ENCODE measurements at regions not wholly inside any gene's neighbourhood (a gene's known extent, or its start where the extent isn't known, plus 50 kb on each side); places are given as distances from the start of the nearest gene placed in this dataset.
A peak's percentile ranks its signal among the peaks of the same experiment; 100 is the strongest.

DNA sequence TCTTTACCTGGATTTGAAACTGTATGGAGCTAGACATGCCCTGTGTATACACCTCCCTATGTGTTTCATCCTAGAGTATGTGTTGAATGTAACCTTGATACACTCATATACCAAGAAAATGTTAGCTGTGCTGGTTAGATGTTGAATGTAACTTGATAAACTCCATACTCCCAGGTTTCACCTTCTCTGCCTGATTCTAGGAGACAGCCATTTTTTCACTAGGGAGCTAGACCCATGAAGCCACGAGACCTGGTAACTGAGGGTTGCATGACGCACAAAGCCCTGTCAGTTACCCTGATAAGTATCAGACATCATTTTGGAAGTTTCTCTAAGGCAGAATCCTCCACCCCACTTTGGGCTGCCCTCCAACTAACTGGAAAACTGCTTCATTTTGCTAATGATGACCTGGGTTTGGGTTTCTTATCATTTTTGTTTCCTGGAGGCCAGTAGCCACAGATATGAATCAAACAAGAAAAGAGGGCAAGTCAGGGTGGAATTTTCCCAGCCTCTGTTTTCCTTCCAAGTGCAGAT is 478.5 kb upstream of the KIF2A start:
- no peak overlapping the region for H3K4me3 ChIP-seq
- TF ChIP-seq, protein P1, sequence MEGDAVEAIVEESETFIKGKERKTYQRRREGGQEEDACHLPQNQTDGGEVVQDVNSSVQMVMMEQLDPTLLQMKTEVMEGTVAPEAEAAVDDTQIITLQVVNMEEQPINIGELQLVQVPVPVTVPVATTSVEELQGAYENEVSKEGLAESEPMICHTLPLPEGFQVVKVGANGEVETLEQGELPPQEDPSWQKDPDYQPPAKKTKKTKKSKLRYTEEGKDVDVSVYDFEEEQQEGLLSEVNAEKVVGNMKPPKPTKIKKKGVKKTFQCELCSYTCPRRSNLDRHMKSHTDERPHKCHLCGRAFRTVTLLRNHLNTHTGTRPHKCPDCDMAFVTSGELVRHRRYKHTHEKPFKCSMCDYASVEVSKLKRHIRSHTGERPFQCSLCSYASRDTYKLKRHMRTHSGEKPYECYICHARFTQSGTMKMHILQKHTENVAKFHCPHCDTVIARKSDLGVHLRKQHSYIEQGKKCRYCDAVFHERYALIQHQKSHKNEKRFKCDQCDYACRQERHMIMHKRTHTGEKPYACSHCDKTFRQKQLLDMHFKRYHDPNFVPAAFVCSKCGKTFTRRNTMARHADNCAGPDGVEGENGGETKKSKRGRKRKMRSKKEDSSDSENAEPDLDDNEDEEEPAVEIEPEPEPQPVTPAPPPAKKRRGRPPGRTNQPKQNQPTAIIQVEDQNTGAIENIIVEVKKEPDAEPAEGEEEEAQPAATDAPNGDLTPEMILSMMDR (IDR thresholded peaks at IDR 0.05; ENCODE audit: low read depth, low read length) = no peak
- peak in 1 of 2 donors; percentile 4 for DNase-seq (ENCODE audit: low read depth in 1 of 2, low spot score in 1 of 2)
- H3K36me3 ChIP-seq = no peaks in the 10 kb centered on the region
- no peaks in the 10 kb centered on the region for H3K4me1 ChIP-seq (ENCODE audit: low read depth)
- H3K27me3 ChIP-seq = no peaks in the 10 kb centered on the region
- no peaks in the 10 kb centered on the region for H3K9me3 ChIP-seq (ENCODE audit: low read depth)
- H3K27ac ChIP-seq = no peak overlapping the region

DNA sequence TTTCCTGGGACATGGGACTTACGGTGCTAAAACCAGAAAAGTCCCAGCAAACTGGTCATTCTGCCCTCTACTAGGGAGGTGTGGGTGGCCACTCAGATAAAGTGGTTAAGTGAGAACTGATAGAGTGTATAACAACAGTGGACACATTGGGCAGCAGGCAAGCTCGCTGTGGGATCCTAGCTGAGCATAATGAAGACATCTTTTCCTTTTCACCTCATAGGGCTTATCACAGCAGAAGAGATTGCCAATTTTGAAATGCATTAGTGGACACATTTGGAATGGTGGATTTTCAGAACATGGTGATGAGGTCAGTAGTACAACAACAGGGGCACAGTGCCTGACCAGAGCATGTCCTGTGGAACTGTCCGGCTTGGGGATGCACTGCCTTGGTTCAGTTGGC is 477.1 kb upstream of the KIF2A start:
- no peak for DNase-seq (ENCODE audit: low read depth in 1 of 2, low spot score in 1 of 2)
- Histone ChIP-seq H3K27ac (no peak overlapping the region), H3K4me1 (ENCODE audit: low read depth) (no peaks in the 10 kb centered on the region), H3K9me3 (ENCODE audit: low read depth) (no peaks in the 10 kb centered on the region), H3K36me3 (no peaks in the 10 kb centered on the region), H3K27me3 (no peaks in the 10 kb centered on the region), H3K4me3 (no peak overlapping the region)
- TF ChIP-seq, protein P1 (IDR thresholded peaks at IDR 0.05; ENCODE audit: low read depth, low read length) = no peak

DNA sequence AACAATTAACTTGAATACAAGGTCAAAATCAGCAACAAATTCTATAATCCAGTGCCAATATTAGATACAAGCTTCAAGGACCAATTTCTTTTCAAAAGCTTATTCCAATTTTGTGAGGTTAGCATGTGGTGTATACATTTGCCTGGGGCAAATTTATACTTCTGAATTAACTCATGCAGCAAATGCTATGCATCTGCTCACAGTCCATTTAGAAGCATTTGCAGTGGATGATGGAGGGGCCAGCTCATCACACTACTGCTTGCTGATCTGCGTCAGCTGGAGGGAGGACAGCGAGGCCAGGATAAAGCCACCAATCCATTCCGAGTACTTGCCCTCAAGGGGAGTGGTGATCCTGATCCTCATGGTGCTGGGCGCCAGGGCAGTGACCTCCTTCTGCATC is 474.3 kb upstream of the KIF2A start:
- no peak for DNase-seq (ENCODE audit: low read depth in 1 of 2, low spot score in 1 of 2)
- H3K36me3 ChIP-seq = no peaks in the 10 kb centered on the region
- H3K27ac ChIP-seq = no peak overlapping the region
- no peak overlapping the region for H3K4me3 ChIP-seq
- H3K9me3 ChIP-seq (ENCODE audit: low read depth) = no peaks in the 10 kb centered on the region
- TF ChIP-seq, protein P1 (IDR thresholded peaks at IDR 0.05; ENCODE audit: low read depth, low read length) = no peak
- no peaks in the 10 kb centered on the region for H3K27me3 ChIP-seq
- no peaks in the 10 kb centered on the region for H3K4me1 ChIP-seq (ENCODE audit: low read depth)

DNA sequence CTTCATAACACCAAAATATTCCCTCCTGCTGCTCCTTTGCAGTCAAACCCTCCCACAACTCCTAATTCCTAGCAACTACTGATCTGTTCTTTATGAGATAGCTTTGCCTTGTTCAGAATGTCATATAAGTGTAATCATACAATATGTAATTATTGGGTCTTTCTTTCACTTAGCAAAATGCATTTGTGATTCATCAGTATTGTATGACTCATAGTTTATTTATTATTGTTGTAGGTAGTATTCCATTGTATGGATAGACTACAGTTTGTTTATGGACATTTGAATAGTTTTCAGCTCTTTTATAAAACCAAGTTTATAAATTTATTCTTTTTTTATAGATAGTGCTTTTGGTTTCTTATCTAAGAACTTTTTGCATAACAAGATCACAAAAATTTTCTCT is 468.2 kb upstream of the KIF2A start:
- TF ChIP-seq, protein P1 (IDR thresholded peaks at IDR 0.05; ENCODE audit: low read depth, low read length) = no peak
- H3K27ac ChIP-seq = no peak overlapping the region
- no peak overlapping the region for H3K4me3 ChIP-seq
- H3K4me1 ChIP-seq (ENCODE audit: low read depth) = no peaks in the 10 kb centered on the region
- H3K36me3 ChIP-seq = no peaks in the 10 kb centered on the region
- H3K9me3 ChIP-seq (ENCODE audit: low read depth) = no peaks in the 10 kb centered on the region
- no peak for DNase-seq (ENCODE audit: low read depth in 1 of 2, low spot score in 1 of 2)
- H3K27me3 ChIP-seq = no peaks in the 10 kb centered on the region

DNA sequence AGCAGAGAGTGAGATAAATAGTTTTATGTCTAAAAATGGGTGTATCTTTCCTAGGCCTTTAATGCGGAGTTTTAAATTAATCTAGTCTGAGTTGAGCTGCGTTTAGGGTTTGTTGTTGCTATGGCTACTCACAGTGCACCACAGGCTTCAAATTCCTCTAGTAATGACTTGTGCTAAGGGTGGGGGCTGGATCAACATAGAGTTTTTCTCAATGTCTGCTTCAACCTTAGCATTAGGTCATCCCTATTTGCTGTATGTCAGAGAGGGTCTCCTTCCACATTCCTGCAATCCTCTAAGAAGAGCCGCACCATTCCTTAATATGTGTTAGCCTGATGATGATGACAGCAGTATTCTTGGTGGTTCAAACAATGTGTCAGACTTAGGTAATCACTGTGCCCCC is 465.6 kb upstream of the KIF2A start:
- Histone ChIP-seq H3K27ac (no peak overlapping the region), H3K36me3 (no peaks in the 10 kb centered on the region), H3K9me3 (ENCODE audit: low read depth) (no peaks in the 10 kb centered on the region), H3K4me1 (ENCODE audit: low read depth) (no peaks in the 10 kb centered on the region), H3K27me3 (no peaks in the 10 kb centered on the region), H3K4me3 (no peak overlapping the region)
- TF ChIP-seq, protein P1 (IDR thresholded peaks at IDR 0.05; ENCODE audit: low read depth, low read length) = no peak
- no peak for DNase-seq (ENCODE audit: low read depth in 1 of 2, low spot score in 1 of 2)

DNA sequence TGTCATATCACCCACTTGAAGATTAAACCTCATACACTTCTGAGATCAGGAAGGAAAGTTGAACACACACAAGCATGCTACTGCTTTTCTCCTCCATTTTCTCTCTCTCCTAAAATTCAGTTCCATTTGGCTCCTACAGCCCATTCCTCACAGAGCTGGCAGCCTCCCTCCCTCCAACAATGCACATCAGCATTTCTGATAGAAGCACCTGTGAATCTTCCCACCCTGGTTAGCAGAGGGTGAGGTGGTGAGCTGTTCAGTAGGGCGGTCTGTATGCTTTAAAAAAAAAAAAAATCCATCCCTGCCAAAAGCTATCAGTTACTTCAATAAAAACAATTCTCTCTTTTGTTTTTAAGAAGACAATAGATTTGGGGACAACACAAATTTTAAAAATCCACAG is 463.2 kb upstream of the KIF2A start:
- H3K4me3 ChIP-seq = no peak overlapping the region
- TF ChIP-seq, protein P1 (IDR thresholded peaks at IDR 0.05; ENCODE audit: low read depth, low read length) = no peak
- H3K9me3 ChIP-seq (ENCODE audit: low read depth) = no peaks in the 10 kb centered on the region
- H3K4me1 ChIP-seq (ENCODE audit: low read depth) = no peaks in the 10 kb centered on the region
- H3K36me3 ChIP-seq = no peaks in the 10 kb centered on the region
- DNase-seq (ENCODE audit: low read depth in 1 of 2, low spot score in 1 of 2) = no peak
- H3K27ac ChIP-seq = no peak overlapping the region
- H3K27me3 ChIP-seq = no peaks in the 10 kb centered on the region

Data from cardiac muscle cell (in vitro differentiated cells and primary cell).